Stimulated activated CD8-positive, alpha-beta memory T cell treated with anti-CD3 and anti-CD28 coated beads, Interleukin-7, amount 100 ng/mL, for 4 hours (primary cell): ENCODE measurements at regions not wholly inside any gene's neighbourhood (a gene's known extent, or its start where the extent isn't known, plus 50 kb on each side); places are given as distances from the start of the nearest gene placed in this dataset.

Experiments used
- DNase-seq, 2 donors: peaks; one replicate each; pipeline ENCODE4 v3.0.0-alpha.2; 2020; ENCODE audit warnings: low read depth in 2 of 2

DNA sequence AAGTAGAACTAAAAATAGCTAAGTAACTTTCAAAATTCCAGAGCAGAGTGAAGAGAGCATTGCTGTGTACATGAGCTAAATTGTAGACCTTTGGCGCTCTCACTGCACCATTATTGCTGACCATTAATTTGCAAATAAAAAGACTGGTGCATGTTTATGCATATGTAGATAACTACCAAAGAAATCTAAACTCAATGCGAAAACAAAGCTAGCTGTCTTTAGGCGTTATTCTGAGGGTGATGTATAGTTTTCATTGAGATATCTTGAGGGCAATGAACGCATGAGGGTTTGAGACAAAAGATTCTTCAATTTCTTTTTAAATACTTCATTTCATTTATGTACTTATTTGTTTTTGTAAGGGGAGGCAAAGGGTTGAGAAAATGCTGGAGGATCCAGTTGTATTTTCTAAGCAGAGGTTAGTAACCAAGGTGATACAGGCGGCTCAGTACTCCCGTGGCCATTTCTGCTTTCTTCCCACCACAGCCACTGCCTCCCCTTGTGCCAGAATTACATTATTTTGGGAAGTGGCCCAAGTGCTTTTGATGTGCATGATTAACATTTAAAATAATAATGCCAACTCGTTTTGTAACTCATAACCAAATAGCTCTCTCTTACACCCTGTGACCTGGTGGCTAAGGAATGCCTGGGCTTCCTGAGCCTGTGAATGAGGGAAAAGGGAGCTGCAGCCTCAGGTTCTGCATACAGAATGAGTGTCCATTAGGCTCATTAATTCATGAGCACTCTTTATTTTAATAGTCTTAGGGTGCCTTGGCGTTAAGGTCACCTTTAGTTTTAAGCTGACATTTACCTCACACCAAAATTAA is 797.8 kb upstream of the GYPC start:
- DNase-seq = no peak

DNA sequence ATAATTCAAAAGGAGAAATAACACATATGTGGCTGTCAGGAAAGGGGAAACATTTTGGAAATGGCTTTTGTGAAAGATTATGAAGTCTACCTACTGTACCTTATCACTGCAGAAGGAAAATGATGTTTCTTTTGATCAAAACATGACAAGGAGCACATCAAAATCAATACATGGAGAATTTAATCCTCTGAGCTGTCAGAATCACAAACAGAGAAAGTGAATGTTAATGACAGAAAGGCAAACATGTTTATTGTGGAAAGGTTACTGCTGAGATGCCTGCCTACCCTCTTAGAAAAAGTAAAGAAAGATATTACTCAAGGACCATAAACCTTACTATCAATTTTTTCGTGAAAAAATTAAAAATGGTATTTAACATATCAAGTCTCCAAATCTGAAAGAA is 794.5 kb upstream of the GYPC start:
- DNase-seq = no peak

DNA sequence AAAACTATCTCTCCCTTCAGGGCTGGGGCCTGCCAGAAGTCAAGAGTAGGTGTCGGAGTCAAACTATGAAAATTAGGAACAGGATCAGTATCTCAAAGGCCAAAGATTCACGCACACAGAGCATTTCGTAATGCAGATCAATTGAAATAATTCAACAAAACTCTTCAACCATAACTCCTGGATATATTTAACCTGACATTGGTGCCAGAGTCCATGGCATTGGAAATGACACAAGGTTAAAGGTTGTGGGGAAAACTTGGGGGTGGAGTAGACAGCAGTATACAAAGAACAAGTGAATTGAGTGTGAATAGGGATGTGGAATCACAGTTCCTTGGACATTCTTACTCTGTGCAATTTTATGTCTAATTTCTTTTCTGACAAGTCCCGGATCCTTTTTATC is 788.0 kb upstream of the GYPC start:
- no peak for DNase-seq

DNA sequence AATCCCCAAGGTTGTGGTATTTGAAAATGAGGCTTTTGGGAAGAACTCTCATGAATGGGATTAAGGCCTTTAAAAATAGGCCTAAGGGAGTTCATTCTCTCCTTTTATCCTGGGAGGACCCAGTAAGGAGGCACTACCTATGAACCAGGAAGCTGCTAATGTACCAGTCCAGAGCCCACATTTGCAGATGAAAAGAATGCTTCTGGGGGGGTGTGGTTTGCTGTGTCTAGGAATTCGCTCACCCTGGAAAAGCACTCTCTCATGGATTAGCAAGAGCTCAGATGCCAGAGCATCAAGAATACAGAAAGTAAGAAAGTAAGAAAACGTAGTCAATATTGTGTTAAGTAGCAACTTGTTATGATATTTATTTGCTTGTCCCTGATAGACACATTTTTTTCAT is 785.7 kb upstream of the GYPC start:
- no peak for DNase-seq

DNA sequence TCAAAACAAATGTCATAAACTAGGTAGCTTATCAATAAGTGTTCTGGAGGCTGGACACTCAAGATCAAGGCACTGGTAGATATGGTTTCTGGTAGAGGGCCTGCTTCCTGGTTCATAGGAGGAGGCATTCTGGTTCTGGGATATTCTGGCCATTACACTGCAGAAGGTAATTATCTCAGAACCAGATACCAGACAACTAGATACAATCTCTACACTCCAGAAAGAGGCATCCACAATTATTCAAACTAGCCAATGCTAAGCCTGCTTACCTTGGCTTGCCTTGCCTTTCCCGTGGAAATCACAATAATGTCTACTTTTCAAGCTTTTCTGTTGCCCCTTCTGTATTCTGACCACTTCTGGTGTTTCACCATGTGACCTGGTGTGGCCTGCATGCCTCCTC is 785.2 kb upstream of the GYPC start:
- DNase-seq = no peak

DNA sequence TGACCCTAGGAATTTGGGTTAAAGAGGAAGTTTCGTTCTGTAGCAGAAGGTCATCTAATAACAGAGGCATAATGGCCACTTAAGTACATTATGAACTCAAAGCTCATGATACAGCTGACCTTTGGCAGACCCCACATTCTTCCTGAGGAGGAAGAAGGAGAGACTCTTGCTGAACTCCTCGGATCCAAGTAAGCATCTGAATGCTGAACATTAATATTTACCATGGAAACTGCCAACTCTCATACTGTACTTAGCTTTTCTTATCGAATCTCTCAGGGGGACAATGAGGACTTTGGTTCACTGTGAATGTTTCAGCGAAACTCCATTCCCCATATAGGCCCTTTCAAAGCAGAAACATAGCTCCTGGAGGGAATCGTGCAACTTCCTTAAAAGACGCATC is 781.4 kb upstream of the GYPC start:
- no peak for DNase-seq

DNA sequence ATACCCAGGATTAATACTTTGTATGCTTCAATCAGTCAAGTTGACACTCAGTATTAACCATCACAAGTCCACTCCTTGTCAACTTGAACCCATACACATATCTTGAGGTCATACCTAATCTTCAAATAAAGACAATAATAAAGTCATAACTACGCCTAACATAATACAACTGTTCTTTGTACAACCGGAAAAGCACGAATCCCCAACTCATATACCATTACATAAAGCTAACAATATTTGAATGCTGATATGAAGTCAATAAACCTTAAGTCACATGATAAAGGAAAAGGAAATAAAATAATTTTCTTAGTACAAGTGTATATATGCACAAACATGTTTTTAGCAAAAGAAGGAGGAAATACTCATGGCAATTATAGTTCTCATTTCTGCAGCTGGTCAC is 770.6 kb upstream of the GYPC start:
- DNase-seq = no peak

DNA sequence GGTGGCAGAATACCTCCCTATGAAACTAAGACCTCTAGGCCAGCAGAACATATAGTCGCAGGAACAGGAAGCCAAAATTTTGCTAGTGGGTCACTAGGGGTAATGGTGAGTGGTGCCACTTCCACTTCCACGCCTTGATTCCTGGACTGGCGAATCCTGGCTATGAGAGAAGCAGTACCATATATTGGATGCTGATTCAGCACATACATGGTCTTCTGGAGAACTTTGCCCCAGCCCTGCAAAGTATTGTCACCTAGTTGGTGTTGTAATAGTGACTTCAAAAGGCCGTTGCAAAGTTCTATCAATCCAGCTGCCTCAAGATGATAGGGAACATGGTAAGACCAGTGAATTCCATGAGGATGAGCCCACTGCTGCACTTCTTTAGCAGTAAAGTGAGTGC is 769.8 kb upstream of the GYPC start:
- DNase-seq = no peak

DNA sequence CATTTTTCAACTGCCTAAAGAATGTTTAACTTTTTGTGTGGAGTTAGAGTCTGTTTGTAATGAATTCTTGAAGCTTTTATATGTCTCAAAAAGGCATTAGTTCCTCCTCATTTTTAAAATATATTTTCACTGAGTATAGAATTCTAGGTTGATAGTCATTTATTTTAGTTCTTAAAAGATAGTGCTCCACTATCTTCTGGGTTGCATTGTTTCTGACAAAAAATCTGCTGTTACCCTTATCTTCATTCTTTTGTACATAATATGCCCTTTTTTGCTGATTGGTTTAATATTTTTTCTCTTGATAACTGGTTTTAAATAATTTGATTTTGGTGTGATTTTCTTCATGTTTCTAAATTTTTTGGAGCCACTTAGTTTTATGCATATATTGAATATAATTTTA is 754.7 kb upstream of the GYPC start:
- DNase-seq = no peak

DNA sequence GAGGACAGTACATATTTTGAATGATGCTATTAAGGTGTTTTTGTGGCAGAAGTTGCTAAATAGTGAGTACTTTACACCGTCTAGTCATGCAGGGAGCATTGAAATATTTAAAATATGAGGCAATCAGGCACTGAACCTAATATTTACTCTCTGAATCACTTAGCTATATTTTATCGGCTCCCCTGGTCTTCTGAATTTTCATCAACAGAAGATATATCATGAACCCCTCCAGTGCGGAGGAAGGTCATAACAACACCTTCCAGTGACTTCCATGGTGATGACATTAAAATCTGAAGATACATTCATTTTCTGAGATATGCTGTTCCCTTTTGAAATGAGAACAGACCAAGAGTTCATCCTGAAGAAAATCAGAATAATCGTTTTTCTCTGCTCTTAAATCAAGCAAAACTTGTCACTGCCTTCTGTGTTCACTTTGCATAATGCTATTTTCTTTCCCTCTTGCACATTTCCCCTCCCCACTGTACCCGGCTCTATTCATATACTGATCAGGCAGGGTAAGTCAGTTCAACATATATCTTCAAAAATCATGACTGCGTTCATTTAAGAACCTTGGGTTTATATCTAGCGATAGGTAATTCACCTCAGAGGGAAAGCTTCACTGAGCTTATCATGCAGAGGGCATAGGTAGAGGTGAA is 729.9 kb upstream of the GYPC start:
- DNase-seq = no peak

DNA sequence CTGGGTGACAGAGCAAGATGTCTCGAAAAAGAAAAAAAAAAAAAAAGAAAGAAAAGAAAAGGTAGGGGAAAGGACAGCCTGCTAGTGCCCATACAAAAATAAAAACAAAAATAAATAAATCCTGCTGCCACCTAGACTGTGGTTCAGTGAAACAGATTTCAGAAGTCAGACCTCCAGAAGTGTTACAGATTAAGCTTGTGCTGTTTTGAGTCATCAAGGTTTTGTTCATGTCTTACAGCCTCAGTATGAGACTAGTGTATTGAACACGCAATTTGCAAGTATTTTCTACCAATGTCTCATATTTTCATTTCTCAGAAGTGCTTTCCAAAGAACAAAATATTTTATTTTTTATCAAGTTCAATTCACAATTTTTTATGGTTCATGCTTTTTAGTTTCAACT is 720.4 kb upstream of the GYPC start:
- DNase-seq = no peak

DNA sequence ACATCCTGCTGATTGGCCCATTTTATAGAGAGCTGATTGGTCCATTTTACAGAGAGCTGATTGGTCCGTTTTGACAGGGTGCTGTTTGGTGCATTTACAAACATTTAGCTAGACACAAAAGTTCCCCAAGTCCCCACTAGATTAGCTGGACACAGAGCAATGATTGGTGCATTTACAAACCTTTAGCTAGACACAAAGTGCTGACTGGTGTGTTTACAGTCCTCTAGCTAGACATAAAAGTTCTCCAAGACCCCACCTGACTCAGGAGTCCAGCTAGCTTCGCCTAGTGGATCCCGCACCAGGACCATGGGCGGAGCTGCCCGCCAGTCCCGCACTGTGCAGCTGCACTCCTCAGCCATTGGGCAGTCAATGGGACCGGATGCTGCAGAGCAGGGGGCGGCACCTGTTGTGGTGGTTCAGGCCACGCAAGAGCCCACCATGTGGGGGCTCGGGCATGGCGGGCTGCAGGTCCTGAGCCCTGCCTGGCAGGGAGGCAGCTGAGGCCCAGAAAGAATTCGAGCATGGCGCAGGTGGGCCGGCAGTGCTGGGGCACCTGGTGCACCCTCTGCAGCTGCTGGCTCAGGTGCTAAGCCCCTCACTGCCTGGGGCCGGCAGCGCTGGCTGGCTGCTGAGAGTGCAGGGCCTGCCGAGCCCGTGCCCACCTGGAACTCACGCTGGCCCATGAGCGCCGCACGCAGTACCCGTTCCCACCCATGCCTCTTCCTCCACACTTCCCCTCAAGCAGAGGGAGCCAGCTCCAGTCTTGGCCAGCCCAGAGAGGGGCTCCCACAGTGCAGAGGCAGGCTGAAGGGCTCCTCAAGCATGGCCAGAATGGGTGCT is 713.2 kb upstream of the GYPC start:
- no peak for DNase-seq

DNA sequence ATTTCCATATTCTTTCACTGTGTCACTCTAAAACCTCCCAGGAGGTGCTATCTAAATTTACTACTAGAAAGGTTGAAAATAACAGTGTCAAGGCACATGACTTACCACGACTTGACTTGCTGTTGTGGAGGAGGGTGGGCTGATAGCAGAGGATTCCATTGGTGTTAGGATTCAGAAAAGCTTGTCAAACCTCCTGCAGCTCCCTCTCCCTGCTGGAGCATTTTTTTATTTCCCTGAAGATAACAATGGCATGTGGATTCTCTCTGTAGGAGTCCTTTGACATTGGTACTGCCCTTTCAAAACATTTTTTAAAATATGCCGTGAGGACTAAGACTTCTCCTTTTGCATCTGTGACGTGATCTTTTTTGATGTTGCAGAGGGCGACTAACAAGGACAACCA is 696.9 kb upstream of the GYPC start:
- DNase-seq = no peak

DNA sequence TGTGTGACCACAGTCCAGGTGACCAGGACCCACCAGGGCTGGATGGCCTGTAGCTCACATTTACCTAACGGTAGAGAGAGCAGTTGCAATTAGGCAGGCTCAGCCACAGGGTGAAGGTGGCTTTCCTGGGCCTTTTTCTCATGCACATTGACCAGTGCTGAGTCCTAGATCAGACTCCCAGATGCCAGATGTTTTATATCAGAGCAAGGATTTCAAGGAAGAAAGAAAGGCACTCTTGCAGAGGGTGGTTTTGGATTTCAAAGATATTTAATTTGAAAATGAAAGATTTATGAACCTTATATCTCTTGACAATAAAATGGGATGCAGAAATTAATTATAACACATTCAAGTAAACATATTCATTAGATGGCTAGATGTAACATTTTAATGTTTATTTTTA is 694.2 kb upstream of the GYPC start:
- DNase-seq = no peak

DNA sequence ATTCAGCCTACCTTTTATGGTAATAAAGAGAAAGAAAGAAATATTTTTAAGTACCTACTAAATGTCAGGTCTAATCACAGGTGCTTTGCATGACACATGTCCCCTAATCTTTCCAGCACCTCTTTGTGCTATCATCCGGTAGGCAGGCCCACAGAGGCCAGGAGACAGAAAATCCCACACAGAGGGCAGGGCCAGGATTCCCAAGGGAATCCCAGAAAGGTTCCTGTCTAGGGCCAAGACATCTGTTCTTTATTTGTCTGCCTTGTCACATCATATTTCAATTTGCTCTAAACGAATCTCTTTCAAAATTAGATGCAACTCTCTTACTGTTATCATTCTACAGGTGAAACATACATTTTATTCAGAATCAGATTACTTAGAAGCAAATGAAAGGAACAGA is 676.1 kb upstream of the GYPC start:
- no peak for DNase-seq

DNA sequence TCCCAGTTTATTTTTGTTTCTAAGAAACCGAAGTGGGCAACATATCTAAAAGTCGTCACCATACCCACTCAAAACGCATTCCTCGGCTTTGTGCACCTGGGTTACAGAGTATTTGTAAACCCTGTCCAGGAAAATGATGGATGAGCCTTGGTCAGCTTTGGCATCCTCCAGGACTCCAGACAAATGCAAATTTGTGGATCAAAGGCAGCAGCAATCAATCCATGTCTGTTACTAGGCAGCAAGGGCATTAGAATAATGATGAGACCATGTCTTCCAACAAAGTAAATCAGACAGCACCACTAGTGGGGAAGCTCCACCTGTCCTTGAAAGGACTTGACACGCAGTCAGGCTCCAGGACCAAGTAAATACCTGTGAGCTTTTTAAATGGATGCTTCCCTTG is 672.6 kb upstream of the GYPC start:
- no peak for DNase-seq

DNA sequence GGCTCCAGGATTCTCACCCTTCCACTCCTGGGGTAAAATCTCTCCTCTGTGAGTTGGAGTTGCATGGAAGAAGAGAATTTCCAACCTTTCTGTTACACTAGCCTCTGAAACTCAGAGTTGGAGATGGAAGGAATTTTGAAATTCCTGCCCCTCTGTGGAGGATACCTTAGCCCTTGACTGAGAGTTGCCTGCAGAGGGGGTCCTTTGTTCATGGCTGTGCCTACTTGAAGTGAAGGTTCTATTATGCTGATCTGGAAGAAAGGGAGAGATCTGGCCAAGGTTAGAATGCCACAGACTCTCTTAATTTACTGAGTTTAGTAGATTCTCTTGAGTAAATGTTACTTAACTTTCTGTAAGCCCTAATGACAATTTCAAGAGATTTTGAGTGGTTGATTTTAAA is 626.6 kb upstream of the GYPC start:
- no peak for DNase-seq

DNA sequence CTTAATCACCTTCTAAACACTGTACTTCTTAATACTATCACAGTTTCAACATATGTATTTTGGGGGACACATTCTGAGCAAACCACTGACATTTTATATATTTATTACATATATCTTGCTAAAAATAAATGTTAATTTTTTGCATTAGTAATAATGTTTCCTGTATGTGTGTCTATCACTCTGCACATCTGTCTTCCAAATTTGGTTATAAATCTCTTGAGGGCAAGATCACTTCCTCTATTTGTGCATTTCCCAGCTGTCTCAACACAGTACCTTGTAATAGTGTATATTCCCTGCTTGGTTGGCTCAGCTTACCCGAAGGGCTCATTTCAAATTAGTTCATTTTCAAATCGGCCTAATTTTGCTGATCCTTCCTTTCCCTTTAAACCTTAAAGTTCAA is 617.1 kb upstream of the GYPC start:
- DNase-seq = no peak

DNA sequence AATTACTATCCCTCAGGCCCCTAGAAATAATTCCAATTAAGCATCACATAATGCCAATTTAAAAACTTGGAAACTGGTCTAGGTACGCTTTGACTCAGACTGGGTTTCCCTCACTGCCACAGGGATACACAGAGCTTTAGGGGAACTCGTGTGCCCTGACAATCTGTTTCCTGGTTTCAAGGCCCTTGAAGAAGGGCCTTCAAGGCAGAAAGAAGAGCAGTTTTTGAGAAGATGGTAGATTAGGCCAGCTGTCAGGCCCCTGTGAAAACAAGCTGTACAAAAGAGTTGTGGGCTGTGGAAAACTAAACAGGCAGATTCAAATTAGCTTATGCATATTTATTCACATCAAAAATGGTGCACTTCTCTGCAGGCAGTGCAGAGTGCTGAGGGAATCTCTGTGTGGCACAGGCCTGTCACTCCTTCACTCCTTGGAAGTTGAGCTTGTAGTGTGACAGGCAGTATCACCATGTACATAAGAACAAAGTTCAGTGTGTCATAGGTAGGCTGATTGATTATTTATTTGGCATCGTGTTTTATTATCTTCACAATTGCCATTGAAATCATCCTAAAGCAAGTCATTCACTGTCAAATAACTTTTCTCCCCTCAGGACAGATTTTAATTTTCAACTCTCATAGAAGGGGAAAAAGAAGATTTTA is 614.4 kb upstream of the GYPC start:
- no peak for DNase-seq

DNA sequence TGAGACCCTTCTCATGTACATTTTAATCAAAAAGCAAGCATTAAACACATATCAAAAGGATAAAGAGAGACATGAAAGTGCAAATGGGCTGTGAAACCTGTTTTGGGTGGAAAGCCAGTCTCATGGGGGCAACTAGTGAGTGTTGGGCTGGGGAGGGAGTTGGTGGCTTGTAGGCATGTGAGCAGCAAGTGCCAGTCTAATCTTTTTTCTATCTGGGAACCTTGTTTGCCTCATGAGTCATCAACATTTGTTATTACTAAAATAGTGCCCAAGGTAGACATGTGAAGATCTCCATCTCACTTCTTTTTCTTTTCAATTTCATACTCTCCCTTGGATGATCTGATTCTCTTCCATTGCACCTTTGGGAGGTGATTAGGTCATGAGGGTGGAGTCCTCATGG is 613.9 kb upstream of the GYPC start:
- DNase-seq = no peak

DNA sequence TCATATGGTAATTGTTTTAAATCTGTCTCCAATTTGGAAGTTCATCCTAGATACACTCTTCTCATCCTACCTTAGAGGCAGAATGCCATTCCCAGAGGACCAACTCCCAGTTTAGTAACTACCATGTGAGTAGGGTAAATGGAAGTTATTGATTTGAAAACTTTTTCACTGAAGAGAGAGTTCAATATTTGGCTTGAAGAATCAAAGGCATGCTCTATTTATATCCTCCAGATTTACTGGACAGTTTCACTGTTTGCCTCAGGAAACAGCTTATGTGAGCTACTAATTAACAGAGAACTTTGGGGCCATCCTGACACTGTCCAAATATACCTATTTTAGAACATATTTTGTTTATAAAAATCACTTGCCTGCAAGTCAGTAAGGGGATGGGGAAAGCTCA is 607.2 kb upstream of the GYPC start:
- DNase-seq = no peak

DNA sequence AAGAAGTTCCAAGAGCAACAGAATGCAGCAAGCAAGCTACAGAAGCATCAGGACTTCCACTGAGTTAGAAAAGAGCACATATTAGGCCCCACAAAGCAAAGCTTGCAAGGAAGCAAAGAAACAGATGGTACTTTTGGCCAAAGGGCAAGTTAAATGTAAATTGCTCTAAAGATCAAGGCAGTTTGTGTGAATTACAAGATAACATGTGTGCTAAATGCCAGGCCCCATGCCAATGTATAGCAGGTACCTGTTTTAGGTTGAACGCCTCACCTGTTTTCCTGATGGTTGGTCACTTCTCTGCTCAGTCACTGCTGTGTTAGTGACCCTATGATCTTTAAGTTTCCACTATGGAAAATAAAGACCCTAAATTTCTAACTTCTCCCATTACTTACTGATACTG is 606.5 kb upstream of the GYPC start:
- no peak for DNase-seq
